Sigmoid colon (tissue), 6 donors: ENCODE measurements at regions not wholly inside any gene's neighbourhood (a gene's known extent, or its start where the extent isn't known, plus 50 kb on each side); places are given as distances from the start of the nearest gene placed in this dataset.
"Not testable (repeated sequence)": the region's sequence is repeated elsewhere in the genome, so short reads cannot be mapped to it uniquely, and the experiment has no call there.

ENCODE experiments used
- DNase-seq: peaks from one replicate; pipeline ENCODE4 v3.0.0-alpha.2; 2019
- H3K27ac ChIP-seq, 4 donors: fragments of 200-600 bp; sonication (generic); one replicate each; pipeline ENCODE4 v1.5.1; 2016 to 2019; ENCODE audit warnings: mild to moderate bottlenecking in 1 of 4
- H3K27me3 ChIP-seq, 3 donors: fragments of 200-600 bp; sonication (generic); one replicate each; pipeline ENCODE4 v1.5.1; 2019; ENCODE audit warnings: mild to moderate bottlenecking in 1 of 3
- H3K36me3 ChIP-seq, 4 donors: fragments of 200-600 bp; sonication (generic); one replicate each; pipeline ENCODE4 v1.5.1; 2016 to 2019
- H3K4me1 ChIP-seq, 4 donors: fragments of 200-600 bp; sonication (generic); one replicate each; pipeline ENCODE4 v1.5.1; 2017 to 2019
- H3K4me3 ChIP-seq, 4 donors: fragments of 200-600 bp; sonication (generic); one replicate each; pipeline ENCODE4 v1.5.1; 2017 to 2019; ENCODE audit warnings: mild to moderate bottlenecking in 2 of 4, moderate library complexity in 1 of 4
- H3K9me3 ChIP-seq, 4 donors: fragments of 200-600 bp in 3 of 4; sonication (generic) in 3 of 4; one replicate each; pipeline versions ENCODE4 v1.5.1 to v1.6.1; 2013 to 2019
- CTCF ChIP-seq, 4 experiments: fragments of 450-650 bp in 3 of 4; fragments of 200-600 bp in 1 of 4; IDR thresholded peaks; one replicate each; pipeline ENCODE4 v1.5.1; 2016 to 2019; ENCODE audit warnings: antibody characterized with exemption in 4 of 4, mild to moderate bottlenecking in 3 of 4, moderate library complexity in 2 of 4
- EP300 ChIP-seq, 4 donors: sonication (generic); formaldehyde crosslinking; IDR thresholded peaks; one replicate each; pipeline ENCODE4 v1.6.1; 2017; ENCODE audit warnings: antibody characterized with exemption in 4 of 4
- POLR2A ChIP-seq, 2 donors: fragments of 450-650 bp; IDR thresholded peaks; one replicate each; pipeline ENCODE4 v1.6.1; 2016; ENCODE audit warnings: antibody characterized with exemption in 2 of 2, mild to moderate bottlenecking in 2 of 2, moderate library complexity in 2 of 2
- POLR2AphosphoS5 ChIP-seq, 4 donors: sonication (generic); formaldehyde crosslinking; IDR thresholded peaks; one replicate each; pipeline ENCODE4 v1.6.1; 2017; ENCODE audit warnings: antibody characterized with exemption in 4 of 4
- WGBS, 2 donors: extraction: QIAGEN DNeasy Blood & Tissue Kit; methylation state at CpG; one replicate each; pipeline ENCODE4 v1.1.7; 2013; 5-methylcytosine and 5-hydroxymethylcytosine counted together
- intact Hi-C: fragments of 100-400 bp; cut with DNase I; formaldehyde crosslinking; loops from one replicate; pipeline ENCODE4 v1.15.1; 2023
- donor health status: healthy with polysubstance abuse.
- donor health status: healthy.

DNA sequence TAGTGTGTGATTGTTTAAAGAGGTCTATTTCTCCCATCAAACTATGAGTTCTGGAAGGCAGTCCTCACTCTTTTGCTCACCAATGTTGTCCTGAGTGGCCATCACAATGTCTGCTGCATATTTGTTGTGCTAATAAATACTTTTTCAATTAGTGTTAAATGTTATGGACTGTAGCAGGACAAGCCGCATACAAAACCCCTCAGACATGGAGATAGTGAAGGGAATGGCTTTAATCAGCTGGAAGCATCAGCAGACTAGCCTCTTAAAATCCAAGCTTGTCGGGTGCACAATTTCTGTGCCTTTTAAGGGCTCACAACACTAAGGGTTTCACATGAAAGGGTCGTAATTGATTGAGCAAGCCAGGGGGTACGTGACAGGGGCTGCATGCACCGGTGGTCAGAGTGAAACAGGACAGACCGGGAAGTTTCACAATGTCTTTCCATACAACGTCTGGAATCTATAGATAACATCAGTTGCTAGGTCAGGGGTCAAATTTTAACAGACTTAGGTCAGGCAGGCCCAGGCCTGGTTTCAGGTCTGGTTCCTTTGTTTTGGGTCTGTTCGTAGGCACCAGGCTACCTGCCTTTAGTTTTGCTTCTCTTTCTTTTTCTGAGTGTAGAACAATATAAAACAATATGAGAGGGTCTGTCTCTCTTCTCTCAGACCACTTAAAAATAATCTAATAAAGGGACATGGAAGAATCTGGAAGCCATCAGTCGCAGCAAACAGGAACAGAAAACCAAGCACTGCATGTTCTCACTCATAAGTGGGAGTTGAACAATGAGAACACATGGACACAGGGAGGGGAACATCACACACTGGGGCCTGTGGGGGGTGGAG is 327.6 kb upstream of the HTR1E start:
- no peaks in the 10 kb centered on the region for H3K4me1 ChIP-seq
- DNase-seq, result no peak
- WGBS, 2 donors, result 50% methylated on average over 9 of the region's 9 CpGs
- intact Hi-C loops, result no loop called here
- TF ChIP-seq EP300 (IDR thresholded peaks at IDR 0.05) (no peak), CTCF (IDR thresholded peaks at IDR 0.05) (no peak), POLR2AphosphoS5 (IDR thresholded peaks at IDR 0.05) (no peak), POLR2A (IDR thresholded peaks at IDR 0.05) (no peak)
- no peak overlapping the region for H3K27ac ChIP-seq
- no peaks in the 10 kb centered on the region for H3K36me3 ChIP-seq
- peaks cover 0 to under 1% (median 0%) of the 10 kb centered on the region in 4 donors for H3K9me3 ChIP-seq
- H3K27me3 ChIP-seq, result no peaks in the 10 kb centered on the region
- no peak overlapping the region for H3K4me3 ChIP-seq

- H3K27me3 ChIP-seq, H3K9me3 ChIP-seq, H3K4me3 ChIP-seq, H3K36me3 ChIP-seq, DNase-seq, intact Hi-C loops, H3K4me1 ChIP-seq, H3K27ac ChIP-seq: not testable (repeated sequence)
- WGBS, 2 donors, result 76 to 90% methylated on average over 3 of the region's 3 CpGs
These were observed 334.0 kb upstream of the HTR1E start for GRCh38 chr6:86603364-86603763.

DNA sequence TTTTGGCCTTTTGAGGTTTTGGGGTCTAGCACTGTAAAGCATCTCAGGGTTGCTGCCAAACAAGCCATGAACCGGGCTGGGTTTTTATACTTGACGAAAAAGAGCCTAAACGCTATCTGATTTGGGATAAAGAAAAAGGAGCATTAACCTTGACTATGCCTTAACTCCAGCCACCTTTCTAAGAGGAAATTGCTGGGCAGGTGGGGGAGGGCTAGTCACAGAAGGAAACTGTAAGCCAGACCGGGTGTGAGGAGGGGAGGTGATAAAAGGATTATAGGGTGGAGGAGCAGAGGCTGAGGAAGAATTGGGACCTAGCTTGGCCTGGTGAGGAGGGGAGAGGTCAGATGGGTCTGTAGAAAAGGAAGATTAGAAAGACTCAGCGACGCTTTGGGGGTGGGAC is 335.2 kb upstream of the HTR1E start:
- H3K27me3 ChIP-seq, DNase-seq, H3K36me3 ChIP-seq, H3K27ac ChIP-seq, intact Hi-C loops, H3K4me3 ChIP-seq, H3K9me3 ChIP-seq, H3K4me1 ChIP-seq: not testable (repeated sequence)
- 68 to 72% methylated on average over 6 of the region's 6 CpGs for WGBS, 2 donors

- H3K4me3 ChIP-seq, H3K27ac ChIP-seq, DNase-seq, H3K27me3 ChIP-seq, H3K9me3 ChIP-seq, H3K36me3 ChIP-seq, intact Hi-C loops, H3K4me1 ChIP-seq: not testable (repeated sequence)
- 44 to 59% methylated on average over 4 of the region's 4 CpGs for WGBS, 2 donors
These were observed 338.4 kb upstream of the HTR1E start for GRCh38 chr6:86598969-86599368.

- Histone ChIP-seq H3K27me3 (no peaks in the 10 kb centered on the region), H3K9me3 (no peaks in the 10 kb centered on the region), H3K36me3 (no peaks in the 10 kb centered on the region), H3K4me3 (no peak overlapping the region), H3K4me1 (no peaks in the 10 kb centered on the region), H3K27ac (no peak overlapping the region)
- intact Hi-C loops, result no loop called here
- TF ChIP-seq EP300 (IDR thresholded peaks at IDR 0.05) (no peak), POLR2A (IDR thresholded peaks at IDR 0.05) (no peak), POLR2AphosphoS5 (IDR thresholded peaks at IDR 0.05) (no peak), CTCF (IDR thresholded peaks at IDR 0.05) (no peak)
- WGBS, 2 donors, result 31 to 49% methylated on average over 3 of the region's 3 CpGs
- DNase-seq, result no peak
These were observed 341.7 kb upstream of the HTR1E start for GRCh38 chr6:86595641-86596040.

- DNase-seq, result no peak
- 93% methylated on average over 4 of the region's 4 CpGs for WGBS, 2 donors
These were observed 351.1 kb upstream of the HTR1E start for GRCh38 chr6:86586195-86586594.

More at GRCh38 chr6:86586195-86586594, 351.1 kb upstream of the HTR1E start:
- intact Hi-C loops, result no loop called here
- Histone ChIP-seq H3K4me3 (no peak overlapping the region), H3K36me3 (no peaks in the 10 kb centered on the region), H3K27me3 (no peaks in the 10 kb centered on the region), H3K4me1 (no peaks in the 10 kb centered on the region), H3K9me3 (peaks cover 0 to 7% (median 4%) of the 10 kb centered on the region in 4 donors), H3K27ac (no peak overlapping the region)
- TF ChIP-seq POLR2A (IDR thresholded peaks at IDR 0.05) (no peak), EP300 (IDR thresholded peaks at IDR 0.05) (no peak), CTCF (IDR thresholded peaks at IDR 0.05) (no peak), POLR2AphosphoS5 (IDR thresholded peaks at IDR 0.05) (no peak)
